ENCODE measurements at regions not wholly inside any gene's neighbourhood (a gene's known extent, or its start where the extent isn't known, plus 50 kb on each side); places are given as distances from the start of the nearest gene placed in this dataset.
A peak's percentile ranks its signal among the peaks of the same experiment; 100 is the strongest.

GRCh38 chr9:108551030-108551841 lies 304.6 kb downstream of the ACTL7B start:
- Histone ChIP-seq H3K4me3 (ENCODE audit: control insufficient read depth in 1 of 7, extremely low read depth in 1 of 7, insufficient read depth in 4 of 7, low read depth in 2 of 7, low read length in 6 of 7) (no peak overlapping the region), H3K9me3 (ENCODE audit: control extremely low read depth in 1 of 5, control insufficient read depth in 4 of 5, insufficient read depth in 2 of 5, low read depth in 1 of 5, low read length in 4 of 5) (no peaks in the 10 kb centered on the region), H3K36me3 (ENCODE audit: control insufficient read depth in 4 of 4, insufficient read depth in 4 of 4, low read length in 3 of 4) (no peaks in the 10 kb centered on the region), H3K4me1 (ENCODE audit: control extremely low read depth in 1 of 4, control insufficient read depth in 4 of 4, insufficient read depth in 4 of 4, low read length in 3 of 4) (no peaks in the 10 kb centered on the region), H3K27me3 (replicated peaks in 2 of 5; ENCODE audit: control insufficient read depth in 4 of 5, insufficient read depth in 5 of 5, low read length in 4 of 5) (no peaks in the 10 kb centered on the region), H3K27ac (ENCODE audit: insufficient read depth in 1 of 2, low read depth in 1 of 2, low read length in 2 of 2, poor library complexity in 1 of 2, severe bottlenecking in 2 of 2) (no peak overlapping the region)
- 98% methylated on average over 12 of the region's 12 CpGs for WGBS (ENCODE audit: insufficient coverage)
- DNase-seq = no peak
- ChIA-PET POLR2A (no interaction called here), CTCF (no interaction called here)

GRCh38 chr9:108550106-108550505 lies 305.7 kb downstream of the ACTL7B start:
- CTCF ChIA-PET = no interaction called here

DNA sequence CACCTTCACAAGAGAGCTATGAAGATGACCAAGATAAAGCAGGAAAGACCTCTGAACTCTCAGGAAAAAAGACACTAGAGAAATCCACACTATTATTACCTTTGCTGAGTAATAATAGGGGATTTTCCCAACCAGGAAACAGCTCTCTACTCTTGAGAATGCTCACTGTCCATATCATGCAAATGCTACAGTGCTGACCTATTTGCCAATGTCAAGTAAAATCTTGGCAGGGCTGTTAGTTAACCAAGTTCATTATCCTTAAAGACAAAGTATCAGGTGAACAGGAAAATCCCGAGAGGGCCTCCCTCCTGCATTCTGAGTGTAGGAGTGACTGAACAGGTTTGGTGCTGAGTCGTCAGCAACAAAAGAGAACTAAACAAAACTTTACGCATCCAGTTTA lies 306.6 kb downstream of the ACTL7B start:
- ChIA-PET POLR2A (no interaction called here), CTCF (interaction anchor here (0.7 kb wide), 1 partner anchor 414 kb away, joined by 3 read pairs; no protein-coding TSS in a partner anchor)
- Histone ChIP-seq H3K27me3 (replicated peaks in 2 of 5; ENCODE audit: control insufficient read depth in 4 of 5, insufficient read depth in 5 of 5, low read length in 4 of 5) (no peaks in the 10 kb centered on the region), H3K4me1 (ENCODE audit: control extremely low read depth in 1 of 4, control insufficient read depth in 4 of 4, insufficient read depth in 4 of 4, low read length in 3 of 4) (no peaks in the 10 kb centered on the region), H3K9me3 (ENCODE audit: control extremely low read depth in 1 of 5, control insufficient read depth in 4 of 5, insufficient read depth in 2 of 5, low read depth in 1 of 5, low read length in 4 of 5) (no peaks in the 10 kb centered on the region), H3K36me3 (ENCODE audit: control insufficient read depth in 4 of 4, insufficient read depth in 4 of 4, low read length in 3 of 4) (no peaks in the 10 kb centered on the region), H3K4me3 (ENCODE audit: control insufficient read depth in 1 of 7, extremely low read depth in 1 of 7, insufficient read depth in 4 of 7, low read depth in 2 of 7, low read length in 6 of 7) (no peak overlapping the region), H3K27ac (ENCODE audit: insufficient read depth in 1 of 2, low read depth in 1 of 2, low read length in 2 of 2, poor library complexity in 1 of 2, severe bottlenecking in 2 of 2) (no peak overlapping the region)
- 100% methylated on average over 3 of the region's 3 CpGs for WGBS (ENCODE audit: insufficient coverage)
- DNase-seq = no peak

More at GRCh38 chr9:108550106-108550505, 305.7 kb downstream of the ACTL7B start:
- Histone ChIP-seq H3K27ac (ENCODE audit: insufficient read depth in 1 of 2, low read depth in 1 of 2, low read length in 2 of 2, poor library complexity in 1 of 2, severe bottlenecking in 2 of 2) (no peak overlapping the region), H3K4me1 (ENCODE audit: control extremely low read depth in 1 of 4, control insufficient read depth in 4 of 4, insufficient read depth in 4 of 4, low read length in 3 of 4) (no peaks in the 10 kb centered on the region), H3K27me3 (replicated peaks in 2 of 5; ENCODE audit: control insufficient read depth in 4 of 5, insufficient read depth in 5 of 5, low read length in 4 of 5) (no peaks in the 10 kb centered on the region), H3K36me3 (ENCODE audit: control insufficient read depth in 4 of 4, insufficient read depth in 4 of 4, low read length in 3 of 4) (no peaks in the 10 kb centered on the region), H3K4me3 (ENCODE audit: control insufficient read depth in 1 of 7, extremely low read depth in 1 of 7, insufficient read depth in 4 of 7, low read depth in 2 of 7, low read length in 6 of 7) (no peak overlapping the region), H3K9me3 (ENCODE audit: control extremely low read depth in 1 of 5, control insufficient read depth in 4 of 5, insufficient read depth in 2 of 5, low read depth in 1 of 5, low read length in 4 of 5) (no peaks in the 10 kb centered on the region)
- POLR2A ChIA-PET = no interaction called here
- DNase-seq = no peak
- WGBS (ENCODE audit: insufficient coverage) = 98% methylated on average over 4 of the region's 4 CpGs

DNA sequence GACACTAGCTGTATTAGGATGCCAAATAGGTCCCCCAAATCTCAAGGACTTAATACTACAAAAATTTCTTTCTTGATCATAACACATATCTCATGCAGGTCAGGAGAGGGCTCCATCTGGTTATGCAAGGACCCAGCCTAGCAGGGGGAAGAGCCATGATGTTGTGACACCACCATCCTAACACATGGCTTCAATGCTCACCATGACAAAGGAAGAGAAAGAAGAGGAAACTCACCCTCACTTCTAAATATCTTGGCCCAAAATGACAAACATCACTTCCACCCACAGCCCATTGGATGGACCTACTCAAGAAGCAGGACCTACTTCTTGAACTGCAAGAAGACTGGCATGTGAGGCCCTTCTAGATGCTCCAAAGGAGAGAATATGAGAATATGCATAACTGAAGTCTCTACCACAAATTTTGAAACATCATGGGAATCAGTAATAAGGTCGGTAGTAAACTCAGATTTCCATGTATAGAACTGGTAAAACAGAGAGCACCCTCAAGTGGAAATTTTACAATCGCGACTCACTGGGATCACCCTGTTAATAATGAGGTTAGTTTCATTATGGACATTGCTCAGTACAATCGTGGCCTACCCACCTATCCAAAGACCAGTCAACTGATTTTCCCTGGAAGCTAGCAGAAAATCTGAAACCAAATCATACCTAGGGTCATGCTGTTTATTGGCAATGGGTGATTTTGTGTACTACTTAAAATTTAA lies 308.2 kb downstream of the ACTL7B start:
- POLR2A ChIA-PET = no interaction called here
- H3K4me3 ChIP-seq (ENCODE audit: control insufficient read depth in 1 of 7, extremely low read depth in 1 of 7, insufficient read depth in 4 of 7, low read depth in 2 of 7, low read length in 6 of 7) = no peak overlapping the region
- H3K27me3 ChIP-seq (replicated peaks in 2 of 5; ENCODE audit: control insufficient read depth in 4 of 5, insufficient read depth in 5 of 5, low read length in 4 of 5) = no peaks in the 10 kb centered on the region
- no peaks in the 10 kb centered on the region for H3K9me3 ChIP-seq (ENCODE audit: control extremely low read depth in 1 of 5, control insufficient read depth in 4 of 5, insufficient read depth in 2 of 5, low read depth in 1 of 5, low read length in 4 of 5)
- no peaks in the 10 kb centered on the region for H3K4me1 ChIP-seq (ENCODE audit: control extremely low read depth in 1 of 4, control insufficient read depth in 4 of 4, insufficient read depth in 4 of 4, low read length in 3 of 4)
- no peak overlapping the region for H3K27ac ChIP-seq (ENCODE audit: insufficient read depth in 1 of 2, low read depth in 1 of 2, low read length in 2 of 2, poor library complexity in 1 of 2, severe bottlenecking in 2 of 2)
- 100% methylated on average over 1 of the region's 4 CpGs for WGBS (ENCODE audit: insufficient coverage)
- CTCF ChIA-PET = interaction anchor here (0.7 to 1.7 kb wide), 2 partner anchors 18 to 26 kb away, joined by 3 to 5 read pairs; no protein-coding TSS in a partner anchor
- DNase-seq = no peak
- no peaks in the 10 kb centered on the region for H3K36me3 ChIP-seq (ENCODE audit: control insufficient read depth in 4 of 4, insufficient read depth in 4 of 4, low read length in 3 of 4)

DNA sequence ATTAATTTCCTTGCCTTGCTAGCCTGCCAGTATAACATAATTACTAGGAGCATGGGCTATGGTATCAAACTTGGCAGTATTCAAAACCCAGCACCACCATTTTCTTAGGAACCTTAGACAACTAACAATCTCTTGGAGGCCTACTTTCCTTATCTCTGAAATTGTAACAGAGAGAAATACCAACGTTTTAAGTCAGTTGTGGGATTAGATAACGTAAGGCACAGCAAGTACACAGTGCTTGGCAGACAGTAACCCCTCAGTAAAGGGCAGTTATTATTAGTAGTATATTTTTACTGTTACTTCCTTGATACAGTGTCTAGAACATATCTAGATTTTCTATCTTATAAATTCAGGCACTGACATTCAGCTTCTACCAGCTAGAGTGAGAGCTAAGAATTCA lies 309.6 kb downstream of the ACTL7B start:
- ChIA-PET POLR2A (no interaction called here), CTCF (interaction anchor here (1.7 kb wide), 1 partner anchor 19 kb away, joined by 5 read pairs; no protein-coding TSS in a partner anchor)
- H3K4me3 ChIP-seq (ENCODE audit: control insufficient read depth in 1 of 7, extremely low read depth in 1 of 7, insufficient read depth in 4 of 7, low read depth in 2 of 7, low read length in 6 of 7) = no peak overlapping the region
- 60% methylated on average over 1 of the region's 2 CpGs for WGBS (ENCODE audit: insufficient coverage)
- no peak overlapping the region for H3K27ac ChIP-seq (ENCODE audit: insufficient read depth in 1 of 2, low read depth in 1 of 2, low read length in 2 of 2, poor library complexity in 1 of 2, severe bottlenecking in 2 of 2)
- no peaks in the 10 kb centered on the region for H3K36me3 ChIP-seq (ENCODE audit: control insufficient read depth in 4 of 4, insufficient read depth in 4 of 4, low read length in 3 of 4)
- H3K27me3 ChIP-seq (replicated peaks in 2 of 5; ENCODE audit: control insufficient read depth in 4 of 5, insufficient read depth in 5 of 5, low read length in 4 of 5) = no peaks in the 10 kb centered on the region
- peak in 1 of 3 donors; percentile 12 for DNase-seq
- no peaks in the 10 kb centered on the region for H3K4me1 ChIP-seq (ENCODE audit: control extremely low read depth in 1 of 4, control insufficient read depth in 4 of 4, insufficient read depth in 4 of 4, low read length in 3 of 4)
- H3K9me3 ChIP-seq (ENCODE audit: control extremely low read depth in 1 of 5, control insufficient read depth in 4 of 5, insufficient read depth in 2 of 5, low read depth in 1 of 5, low read length in 4 of 5) = no peaks in the 10 kb centered on the region

DNA sequence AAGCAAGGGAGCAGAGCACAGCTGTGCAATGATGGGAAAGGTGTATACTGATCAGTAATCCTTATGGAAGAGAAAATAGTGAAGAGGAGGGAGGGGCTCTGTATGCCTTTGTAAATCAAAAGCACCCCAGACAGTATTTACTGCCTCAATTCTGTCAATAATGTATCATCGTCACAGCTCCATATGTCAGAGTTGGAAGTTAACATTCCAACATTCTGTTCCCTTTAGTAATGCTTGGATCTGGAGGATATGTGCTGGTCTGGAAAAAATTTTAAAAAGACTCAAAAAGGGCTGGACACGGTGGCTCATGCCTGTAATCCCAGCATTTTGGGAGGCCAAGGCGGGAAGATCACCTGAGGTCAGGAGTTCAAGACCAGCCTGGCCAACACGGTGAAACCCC lies 310.4 kb downstream of the ACTL7B start:
- DNase-seq = no peak
- ChIA-PET POLR2A (no interaction called here), CTCF (no interaction called here)
- H3K4me1 ChIP-seq (ENCODE audit: control extremely low read depth in 1 of 4, control insufficient read depth in 4 of 4, insufficient read depth in 4 of 4, low read length in 3 of 4) = no peaks in the 10 kb centered on the region
- no peaks in the 10 kb centered on the region for H3K36me3 ChIP-seq (ENCODE audit: control insufficient read depth in 4 of 4, insufficient read depth in 4 of 4, low read length in 3 of 4)
- no peaks in the 10 kb centered on the region for H3K27me3 ChIP-seq (replicated peaks in 2 of 5; ENCODE audit: control insufficient read depth in 4 of 5, insufficient read depth in 5 of 5, low read length in 4 of 5)
- no peak overlapping the region for H3K27ac ChIP-seq (ENCODE audit: insufficient read depth in 1 of 2, low read depth in 1 of 2, low read length in 2 of 2, poor library complexity in 1 of 2, severe bottlenecking in 2 of 2)
- H3K9me3 ChIP-seq (ENCODE audit: control extremely low read depth in 1 of 5, control insufficient read depth in 4 of 5, insufficient read depth in 2 of 5, low read depth in 1 of 5, low read length in 4 of 5) = no peaks in the 10 kb centered on the region
- no peak overlapping the region for H3K4me3 ChIP-seq (ENCODE audit: control insufficient read depth in 1 of 7, extremely low read depth in 1 of 7, insufficient read depth in 4 of 7, low read depth in 2 of 7, low read length in 6 of 7)
- WGBS (ENCODE audit: insufficient coverage) = 100% methylated on average over 2 of the region's 4 CpGs

DNA sequence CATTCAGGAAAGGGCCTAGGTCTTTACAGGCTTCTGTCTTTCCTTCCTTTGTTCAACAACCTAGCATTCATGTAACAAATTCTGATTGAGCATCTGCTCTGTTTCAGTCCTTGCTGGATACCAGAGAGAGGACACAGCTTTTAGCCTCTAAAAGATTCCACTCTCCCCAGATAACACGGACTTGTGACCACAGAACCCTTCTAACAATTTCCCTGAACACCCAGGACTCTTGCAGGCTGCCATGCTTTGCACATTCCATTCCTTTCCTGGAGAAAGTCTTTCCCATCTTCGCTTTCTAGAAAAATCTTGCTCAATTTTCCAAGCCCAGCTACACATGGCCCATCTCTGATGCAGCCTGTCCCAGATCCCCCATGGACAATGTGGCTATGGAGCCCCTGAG lies 310.9 kb downstream of the ACTL7B start:
- POLR2A ChIA-PET = no interaction called here

More for the DNA sequence above, 310.9 kb downstream of the ACTL7B start:
- 100% methylated on average over 2 of the region's 2 CpGs for WGBS (ENCODE audit: insufficient coverage)
- DNase-seq = no peak
- Histone ChIP-seq H3K27ac (ENCODE audit: insufficient read depth in 1 of 2, low read depth in 1 of 2, low read length in 2 of 2, poor library complexity in 1 of 2, severe bottlenecking in 2 of 2) (no peak overlapping the region), H3K9me3 (ENCODE audit: control extremely low read depth in 1 of 5, control insufficient read depth in 4 of 5, insufficient read depth in 2 of 5, low read depth in 1 of 5, low read length in 4 of 5) (no peaks in the 10 kb centered on the region), H3K36me3 (ENCODE audit: control insufficient read depth in 4 of 4, insufficient read depth in 4 of 4, low read length in 3 of 4) (no peaks in the 10 kb centered on the region), H3K4me3 (ENCODE audit: control insufficient read depth in 1 of 7, extremely low read depth in 1 of 7, insufficient read depth in 4 of 7, low read depth in 2 of 7, low read length in 6 of 7) (no peak overlapping the region), H3K4me1 (ENCODE audit: control extremely low read depth in 1 of 4, control insufficient read depth in 4 of 4, insufficient read depth in 4 of 4, low read length in 3 of 4) (no peaks in the 10 kb centered on the region), H3K27me3 (replicated peaks in 2 of 5; ENCODE audit: control insufficient read depth in 4 of 5, insufficient read depth in 5 of 5, low read length in 4 of 5) (no peaks in the 10 kb centered on the region)
- CTCF ChIA-PET = no interaction called here

Data from common myeloid progenitor, CD34-positive (primary cell).